Hematopoietic multipotent progenitor cell treated with erythropoietin and hydrocortisone succinate and interleukin-3 and kit ligand, for 17 days (in vitro differentiated cells): ENCODE measurements at regions not wholly inside any gene's neighbourhood (a gene's known extent, or its start where the extent isn't known, plus 50 kb on each side); places are given as distances from the start of the nearest gene placed in this dataset.

Experiments
- DNase-seq: peaks from one replicate; pipeline ENCODE4 v3.0.0-alpha.2; 2015; ENCODE audit warnings: low spot score

- no peak for DNase-seq
Measured at GRCh38 chr9:88077071-88077617, 61.1 kb downstream of the SPATA31C2 start.

DNA sequence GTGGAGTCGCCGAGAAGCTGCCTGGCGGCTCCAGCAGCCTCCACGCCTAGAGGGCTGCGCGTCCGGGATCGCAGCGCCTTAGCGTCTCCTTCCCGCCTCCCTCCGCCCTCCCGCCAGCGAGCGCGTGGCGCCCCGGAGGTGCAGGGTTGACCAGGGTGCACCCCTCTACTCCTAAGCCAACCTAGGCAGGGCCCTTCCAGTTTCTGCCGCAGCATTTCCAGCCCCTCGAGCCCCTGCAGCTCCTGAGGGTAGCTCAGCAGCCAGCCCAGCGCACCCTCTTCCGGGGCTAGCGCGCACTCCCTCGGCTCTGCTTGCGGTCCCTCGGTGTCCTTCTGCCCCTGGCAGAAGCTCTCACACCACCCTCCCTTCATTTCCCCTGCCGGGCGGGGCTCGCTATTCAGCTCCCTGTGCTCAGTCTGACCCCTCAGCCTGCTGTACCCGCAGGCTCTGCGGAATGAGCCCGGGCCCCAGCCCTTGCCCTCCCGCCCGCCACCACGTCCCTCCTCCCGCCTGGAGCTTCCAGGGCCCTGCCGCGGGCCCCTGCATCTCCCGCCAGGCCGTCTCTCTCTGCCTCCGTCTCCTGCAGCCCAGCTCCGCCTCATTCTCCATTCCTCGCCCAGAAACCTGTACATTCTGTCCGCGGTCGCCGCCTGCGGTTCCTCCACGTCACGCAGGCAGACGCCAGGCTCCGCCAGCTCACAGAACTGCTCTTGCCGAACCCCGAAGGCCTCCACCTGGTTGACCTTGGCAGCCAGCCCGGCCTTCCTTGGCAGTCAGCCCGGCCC is 61.8 kb downstream of the SPATA31C2 start:
- DNase-seq = peak; percentile 63

- no peak for DNase-seq
Measured at GRCh38 chr9:88075966-88076285, 62.3 kb downstream of the SPATA31C2 start.

DNA sequence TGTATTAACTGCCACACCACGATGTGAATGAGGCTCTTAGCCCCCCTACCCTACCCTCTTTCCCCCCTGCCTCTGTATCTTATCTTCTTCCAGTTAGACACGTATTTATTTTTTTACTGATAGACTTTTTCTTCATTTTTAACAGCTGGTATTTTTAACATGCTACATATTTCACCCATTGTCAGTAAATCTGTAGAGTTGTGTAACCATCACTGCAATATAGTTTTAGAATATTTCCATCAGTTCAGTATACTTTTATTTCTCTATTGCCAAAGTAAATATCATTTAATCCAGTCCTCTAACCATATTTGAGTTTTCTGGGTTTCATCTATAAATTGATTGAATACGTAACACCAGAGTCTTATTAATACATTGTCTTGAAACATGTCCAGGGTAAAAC is 62.8 kb downstream of the SPATA31C2 start:
- DNase-seq = no peak

GRCh38 chr9:88074931-88075330 is 63.3 kb downstream of the SPATA31C2 start:
- DNase-seq = no peak

GRCh38 chr9:88072831-88073375 is 65.4 kb downstream of the SPATA31C2 start:
- no peak for DNase-seq

- DNase-seq = no peak
Measured at GRCh38 chr9:88071331-88071730, 66.9 kb downstream of the SPATA31C2 start.

- no peak for DNase-seq
Measured at GRCh38 chr9:88065619-88066018, 72.7 kb downstream of the SPATA31C2 start.

GRCh38 chr9:88064554-88064953 is 73.7 kb downstream of the SPATA31C2 start:
- DNase-seq = no peak

DNA sequence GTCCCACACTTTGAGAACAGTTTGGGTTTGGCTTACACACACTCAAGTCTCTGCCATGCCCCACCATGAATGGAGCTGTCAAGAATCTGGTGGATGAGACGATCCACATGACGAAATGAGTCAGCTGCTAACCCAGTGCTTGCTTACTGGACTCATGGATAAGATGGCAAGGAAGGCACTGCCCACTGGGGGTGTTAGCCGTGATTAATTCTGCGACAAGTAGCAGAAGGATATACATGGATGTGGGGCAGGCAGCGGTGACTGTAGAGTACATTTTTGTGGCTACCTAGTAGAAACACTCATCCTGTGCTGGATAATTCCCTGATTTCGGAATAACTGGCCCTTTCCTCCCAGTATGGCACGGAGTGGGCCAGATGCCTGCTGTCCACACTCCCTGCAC is 77.5 kb downstream of the SPATA31C2 start:
- no peak for DNase-seq

- DNase-seq = no peak
Measured at GRCh38 chr9:88059469-88059868, 78.8 kb downstream of the SPATA31C2 start.

DNA sequence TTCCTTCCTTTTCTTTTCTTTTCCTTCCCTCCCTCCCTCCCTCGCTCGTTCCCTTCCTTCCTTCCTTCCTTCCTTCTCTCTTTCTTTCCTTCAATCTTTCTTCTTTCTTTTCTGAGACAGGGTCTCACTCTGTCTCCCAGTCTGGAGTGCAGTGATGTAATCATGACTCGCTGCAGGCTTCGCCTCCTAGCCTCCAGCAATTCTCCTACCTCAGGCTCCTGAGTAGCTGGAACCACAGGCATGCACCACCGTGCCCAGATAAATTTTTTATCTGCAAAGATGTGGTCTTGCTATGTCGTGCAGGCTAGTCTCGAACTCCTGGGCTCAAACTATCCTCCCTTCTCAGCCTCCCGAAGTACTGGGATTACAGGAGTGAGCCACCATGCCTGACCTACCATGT is 81.4 kb downstream of the SPATA31C2 start:
- DNase-seq = no peak

DNA sequence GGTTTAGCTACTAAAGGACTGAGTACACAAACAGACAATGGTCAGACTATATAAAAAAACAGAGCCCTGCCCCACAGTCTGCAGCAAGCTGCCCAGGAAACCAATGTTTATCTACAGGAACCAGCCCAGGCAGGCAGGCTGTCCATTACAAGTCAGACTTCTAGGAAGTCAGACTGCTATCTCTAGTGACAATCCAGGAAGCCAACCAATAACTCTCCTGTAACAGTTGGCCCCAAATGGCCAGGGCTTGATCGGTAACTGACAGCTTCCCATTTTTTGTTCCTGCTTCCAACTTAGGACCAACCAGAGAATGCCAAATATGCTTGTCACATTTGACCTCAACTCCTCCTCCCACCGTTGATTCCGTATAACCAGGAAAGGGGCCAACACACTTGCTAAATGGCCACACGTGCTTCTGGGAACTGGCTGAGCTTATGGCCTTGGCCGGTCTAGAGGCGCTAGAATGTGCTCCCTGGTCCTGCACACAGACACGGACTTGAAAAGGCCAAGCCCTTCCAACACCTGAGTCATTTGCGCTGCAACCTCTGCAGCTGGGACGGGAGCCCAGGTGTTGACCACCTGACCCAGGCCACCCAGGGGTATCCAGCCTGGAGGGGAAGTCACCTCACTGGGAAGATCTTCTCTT is 79.6 kb upstream of the CDK20 start:
- DNase-seq = no peak

GRCh38 chr9:88052321-88052965 is 78.1 kb upstream of the CDK20 start:
- no peak for DNase-seq

- DNase-seq = no peak
Measured at GRCh38 chr9:88051138-88051537, 76.8 kb upstream of the CDK20 start.

DNA sequence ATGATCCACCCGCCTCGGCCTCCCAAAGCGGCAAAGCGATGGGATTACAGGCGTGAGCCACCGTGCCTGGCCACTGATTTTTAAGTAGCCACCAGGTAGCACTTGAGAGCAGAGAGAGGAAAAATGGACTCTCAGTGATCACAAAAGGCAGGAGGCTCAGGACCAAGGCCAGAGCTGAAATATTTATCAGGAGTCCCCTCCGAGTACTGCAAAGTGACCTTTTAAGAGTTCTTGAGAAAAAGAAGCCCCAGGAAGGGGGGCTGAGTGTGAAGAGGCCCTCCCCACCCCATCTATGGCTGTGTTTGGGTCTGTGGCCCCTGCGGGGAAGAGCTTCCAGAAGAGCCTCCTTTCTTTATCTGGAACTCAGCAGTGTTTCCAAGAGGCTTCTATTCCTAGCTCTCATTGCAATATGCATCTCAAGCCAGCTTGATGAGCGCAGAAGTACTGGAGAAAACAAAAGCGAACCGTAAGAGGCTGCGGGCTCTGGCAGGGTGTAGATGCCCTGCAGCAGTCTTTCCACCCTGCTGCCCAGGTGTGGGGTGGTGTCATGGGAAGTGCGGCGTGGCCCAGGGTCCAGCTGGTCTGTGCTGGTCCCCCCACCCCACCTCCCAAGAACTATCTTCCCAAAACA is 75.5 kb upstream of the CDK20 start:
- DNase-seq = no peak

GRCh38 chr9:88046542-88046941 is 72.2 kb upstream of the CDK20 start:
- DNase-seq = no peak

- DNase-seq = no peak
Measured at GRCh38 chr9:88045686-88046085, 71.4 kb upstream of the CDK20 start.

DNA sequence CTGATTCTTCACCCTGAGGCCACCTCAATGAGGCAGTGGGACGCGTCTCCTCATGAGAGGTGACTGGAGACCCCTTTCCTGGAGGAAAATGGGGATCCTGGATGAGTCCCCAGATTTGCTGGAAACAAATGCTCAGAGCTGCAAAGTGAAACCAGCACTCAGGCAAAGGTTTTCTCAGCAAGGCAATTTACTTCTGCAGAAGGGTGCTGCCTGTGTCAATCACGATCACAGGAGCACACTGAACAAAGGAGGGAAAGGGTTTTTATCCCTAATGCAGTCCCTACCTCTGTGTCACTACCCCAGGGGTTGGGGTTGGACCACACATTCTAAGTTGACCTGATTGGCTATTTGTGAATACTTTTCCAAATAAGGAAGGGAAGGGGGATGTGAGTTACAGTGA is 69.9 kb upstream of the CDK20 start:
- DNase-seq = no peak

GRCh38 chr9:88043647-88044046 is 69.3 kb upstream of the CDK20 start:
- no peak for DNase-seq

DNA sequence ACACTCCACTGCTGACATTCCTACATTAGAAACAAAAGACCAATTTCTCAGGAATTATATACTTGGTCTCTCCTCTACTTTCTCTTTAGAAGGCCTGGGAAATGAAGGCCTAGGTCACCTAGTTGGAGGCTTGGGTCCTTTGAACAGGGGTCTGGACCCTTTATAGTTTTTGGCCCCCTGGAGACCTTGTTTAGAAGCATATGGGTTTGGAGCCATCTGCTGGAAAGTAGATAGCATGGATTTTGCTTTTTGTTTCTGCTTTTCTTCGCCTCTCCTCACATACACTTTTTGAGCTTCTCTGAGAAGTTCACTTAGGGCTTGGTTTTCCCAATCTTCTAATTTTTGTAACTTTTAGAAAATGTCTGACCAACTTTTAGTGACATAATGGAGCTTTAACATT is 67.1 kb upstream of the CDK20 start:
- DNase-seq = no peak

GRCh38 chr9:88037285-88037845 is 63.0 kb upstream of the CDK20 start:
- no peak for DNase-seq
